NCI-H1417 (cell line): ENCODE measurements at regions not wholly inside any gene's neighbourhood (a gene's known extent, or its start where the extent isn't known, plus 50 kb on each side); places are given as distances from the start of the nearest gene placed in this dataset.
A peak's percentile ranks its signal among the peaks of the same experiment; 100 is the strongest.

Source experiments
- DNase-seq, 3 experiments: peaks; one replicate each; lab custom pipeline; 2025; lab: John Stamatoyannopoulos, UW

GRCh38 chr20:10863337-10864060, 189.7 kb upstream of the JAG1 start:
- no peak for DNase-seq

DNA sequence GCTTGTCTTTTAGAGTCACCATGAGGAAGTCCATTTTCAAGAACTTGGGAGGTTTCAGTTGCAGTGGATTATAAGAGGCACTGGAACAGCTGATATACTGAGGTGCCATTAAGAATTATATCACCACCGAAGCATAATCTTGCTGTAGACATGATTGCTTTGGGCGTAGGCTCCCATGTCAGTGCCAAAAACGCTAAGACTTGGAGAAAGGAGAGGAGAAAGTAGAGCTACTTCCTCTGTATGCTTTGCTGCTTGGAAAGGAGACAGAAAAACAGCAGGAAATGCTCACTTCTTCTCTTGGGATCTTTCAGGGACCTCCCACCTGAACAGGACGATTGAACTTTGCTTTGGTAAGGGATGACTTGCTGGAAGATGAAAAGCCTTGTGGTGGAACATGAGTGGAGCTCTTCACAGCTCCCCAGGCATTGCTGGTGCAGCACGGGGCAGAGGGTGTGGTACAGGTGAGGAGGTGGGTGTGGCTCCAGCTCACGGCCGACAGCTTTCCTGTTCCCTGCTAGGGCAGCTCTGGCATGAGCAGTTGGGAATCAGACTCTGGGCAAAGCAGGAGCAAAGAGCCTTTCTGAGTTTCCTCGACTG, 190.4 kb upstream of the JAG1 start:
- DNase-seq, result peak in 1 of 3 experiments; percentile 74

DNA sequence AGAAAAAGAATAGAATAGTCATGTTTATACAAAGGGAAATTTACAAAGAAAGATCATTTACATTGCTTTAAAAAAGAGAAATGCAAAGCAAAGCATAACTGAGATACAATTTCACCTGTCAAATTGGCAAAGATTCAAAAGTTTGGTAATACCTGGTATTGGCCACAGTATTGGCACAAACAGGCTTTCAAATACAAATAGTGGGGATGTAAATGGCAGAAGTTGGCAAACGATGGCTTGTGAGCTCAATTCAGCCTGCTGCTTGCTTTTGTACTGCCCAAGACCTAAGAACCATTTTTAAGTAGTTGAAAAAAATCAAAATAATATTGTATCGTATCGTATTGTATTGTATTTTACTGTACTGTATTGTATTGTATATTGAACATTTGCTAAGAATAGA, 194.5 kb upstream of the JAG1 start:
- DNase-seq, result peak in 1 of 3 experiments; percentile 15

DNA sequence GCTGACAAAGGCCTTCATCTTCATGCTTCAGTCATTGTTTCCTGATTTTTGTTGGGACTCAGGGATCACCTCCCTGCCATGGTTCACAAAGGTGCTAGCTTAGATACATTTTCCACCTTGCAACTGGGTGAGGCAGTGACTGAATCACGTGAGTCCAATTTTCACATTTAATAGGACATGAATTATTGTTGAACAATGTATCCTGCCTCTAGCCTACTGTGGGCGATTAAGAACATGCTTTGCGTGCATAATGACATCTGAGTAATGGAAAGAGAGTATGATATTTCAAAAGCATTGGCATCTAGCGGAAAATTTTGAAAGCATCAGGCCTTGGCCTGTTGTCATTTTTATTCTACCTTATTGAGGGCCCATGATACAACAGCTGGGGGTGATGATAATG, 199.2 kb upstream of the JAG1 start:
- no peak for DNase-seq

- DNase-seq, result no peak
Observed at GRCh38 chr20:10875653-10876052, 201.9 kb upstream of the JAG1 start.

DNA sequence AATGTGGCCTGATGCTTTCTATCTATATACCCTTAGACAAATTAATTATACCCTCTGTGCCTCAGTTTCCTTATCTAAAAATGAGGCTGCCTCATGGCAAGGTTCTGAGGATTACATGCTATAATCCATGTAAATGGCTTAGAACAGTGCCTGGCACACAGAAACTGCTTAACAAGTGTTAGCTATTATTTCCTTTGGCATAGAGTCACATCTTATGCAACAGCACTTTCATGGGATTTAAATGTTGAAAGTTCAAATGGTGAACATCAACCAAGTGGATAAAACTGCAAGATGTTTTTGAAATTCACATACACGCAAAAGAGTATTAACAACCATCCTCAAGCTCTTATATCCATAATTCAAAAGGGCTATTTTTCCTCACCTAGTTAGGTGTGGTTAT, 202.8 kb upstream of the JAG1 start:
- DNase-seq, result no peak

- no peak for DNase-seq
Observed at GRCh38 chr20:10877342-10877741, 203.5 kb upstream of the JAG1 start.

DNA sequence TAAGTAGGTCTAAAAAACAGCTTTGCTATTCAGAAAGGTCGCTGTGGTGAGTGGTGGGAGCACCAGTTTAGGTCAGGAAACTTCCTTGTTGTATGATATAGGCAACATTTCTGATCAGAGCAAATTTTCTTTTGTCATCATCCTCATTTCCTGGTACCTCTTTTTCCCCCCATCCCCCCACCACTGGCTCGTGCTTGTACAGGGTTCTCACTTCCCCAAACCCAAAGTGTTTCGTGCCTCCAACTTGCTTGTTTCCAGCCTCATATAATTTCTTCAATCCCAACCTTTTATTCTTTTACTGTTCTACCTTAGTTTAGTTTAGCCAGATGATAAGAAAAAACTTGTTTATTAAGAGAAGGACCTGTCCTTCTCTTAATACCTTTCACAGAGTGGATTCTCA, 209.4 kb upstream of the JAG1 start:
- no peak for DNase-seq

DNA sequence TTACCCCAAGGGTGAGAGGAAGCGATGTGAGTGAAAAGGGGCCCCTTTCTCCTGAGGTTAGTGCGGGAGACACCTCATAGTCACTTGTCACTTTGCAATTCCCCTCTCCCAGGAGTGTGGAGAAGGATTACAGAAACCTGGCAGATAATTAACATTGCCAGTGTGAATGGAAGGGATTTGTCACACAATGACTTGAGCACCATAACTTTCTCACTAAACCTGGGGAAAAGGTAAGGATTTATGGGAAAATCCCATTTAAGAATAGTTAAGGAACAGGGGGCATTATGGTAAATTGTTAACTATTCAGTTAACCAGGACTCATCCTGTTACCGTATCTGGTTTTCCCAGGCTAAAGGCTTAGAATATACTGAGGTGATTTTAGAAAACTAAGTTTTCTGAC, 219.5 kb upstream of the JAG1 start:
- DNase-seq, result no peak

- DNase-seq, result no peak
Observed at GRCh38 chr20:10897336-10897735, 223.5 kb upstream of the JAG1 start.

GRCh38 chr20:10898552-10898951, 224.8 kb upstream of the JAG1 start:
- no peak for DNase-seq

- DNase-seq, result no peak
Observed at GRCh38 chr20:10902174-10902573, 228.4 kb upstream of the JAG1 start.

DNA sequence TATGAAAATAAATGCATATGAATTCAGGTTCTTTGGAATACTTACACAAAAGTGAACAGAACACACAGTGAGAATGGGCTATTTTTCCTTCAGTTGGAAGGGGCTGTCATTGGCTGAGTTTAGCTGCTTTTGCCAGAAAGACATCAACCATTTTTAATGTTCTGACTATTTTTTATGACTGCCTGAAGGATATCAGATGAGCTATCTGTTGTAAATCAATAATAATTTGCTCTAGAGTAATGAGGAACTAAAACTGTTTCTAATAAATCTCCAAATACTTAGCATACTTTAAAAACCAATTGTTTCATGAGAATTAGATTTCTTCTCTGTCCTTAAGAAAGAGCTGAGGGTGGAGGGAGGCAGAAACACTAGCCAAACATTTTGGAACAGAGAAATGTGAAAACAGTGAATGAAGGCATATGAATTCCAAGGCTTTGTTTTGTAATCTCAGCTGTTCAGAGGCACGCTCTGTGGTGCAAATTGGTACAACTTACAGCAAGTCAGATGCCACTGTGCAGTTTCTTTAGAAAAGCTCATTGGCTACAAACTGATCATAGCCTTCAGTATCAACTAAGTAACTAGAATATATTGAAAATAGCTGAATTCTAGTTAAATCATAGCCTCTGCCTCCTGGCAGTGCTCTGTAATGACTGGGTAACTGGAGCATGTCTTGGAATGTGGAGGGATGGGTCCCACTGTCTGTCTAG, 228.9 kb upstream of the JAG1 start:
- DNase-seq, result no peak

- no peak for DNase-seq
Observed at GRCh38 chr20:10906834-10907233, 233.0 kb upstream of the JAG1 start.

DNA sequence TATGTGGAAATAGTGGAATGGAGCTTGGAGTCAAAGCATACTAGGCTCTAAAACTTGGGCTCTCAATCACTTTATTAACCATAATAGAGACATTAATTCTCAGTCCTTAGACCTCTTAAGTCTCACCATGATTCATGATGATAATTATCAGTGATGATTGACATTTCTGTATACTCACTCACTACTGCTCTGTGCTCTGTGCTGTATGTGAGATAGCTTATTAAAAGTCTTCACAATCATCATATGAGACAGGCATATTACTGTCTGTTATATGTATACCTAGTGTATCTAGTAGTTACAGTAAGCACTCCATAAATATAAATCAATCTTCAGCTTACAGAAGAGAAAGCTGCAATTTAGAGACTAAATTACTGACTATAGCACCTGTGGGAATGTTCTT, 236.0 kb upstream of the JAG1 start:
- DNase-seq, result peak in 1 of 3 experiments; percentile 45

DNA sequence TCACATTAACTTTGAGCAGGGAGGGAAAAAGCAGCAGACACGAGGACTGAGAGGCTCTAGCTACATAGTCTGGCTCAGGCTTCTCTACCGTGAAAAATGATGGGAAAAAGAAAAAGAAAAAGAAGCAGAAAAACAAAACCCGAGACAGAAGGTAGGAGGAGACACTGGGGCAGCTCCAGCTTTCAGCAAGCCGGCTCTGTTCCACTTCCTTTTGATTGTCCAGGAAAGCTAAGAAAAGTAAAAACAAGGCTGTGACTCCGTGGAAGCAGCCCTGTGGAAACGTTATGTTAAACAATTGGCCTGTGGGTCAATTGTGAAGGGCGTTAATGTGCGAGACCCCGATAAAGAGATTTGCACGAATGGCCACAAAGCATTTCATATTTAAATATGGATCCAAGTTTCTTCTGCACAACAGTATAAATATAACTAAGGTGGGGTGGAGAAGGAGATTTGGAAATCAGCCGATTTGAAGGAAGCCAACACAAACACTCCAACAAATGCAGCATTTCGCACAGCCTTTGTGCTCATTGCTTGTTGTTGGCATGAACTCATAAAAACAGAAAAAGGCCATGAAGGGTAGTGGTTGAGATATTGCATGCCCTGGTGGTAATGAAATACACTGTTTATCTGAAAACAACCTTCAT, 236.9 kb upstream of the JAG1 start:
- DNase-seq, result no peak

GRCh38 chr20:10911298-10911697, 237.5 kb upstream of the JAG1 start:
- DNase-seq, result no peak

DNA sequence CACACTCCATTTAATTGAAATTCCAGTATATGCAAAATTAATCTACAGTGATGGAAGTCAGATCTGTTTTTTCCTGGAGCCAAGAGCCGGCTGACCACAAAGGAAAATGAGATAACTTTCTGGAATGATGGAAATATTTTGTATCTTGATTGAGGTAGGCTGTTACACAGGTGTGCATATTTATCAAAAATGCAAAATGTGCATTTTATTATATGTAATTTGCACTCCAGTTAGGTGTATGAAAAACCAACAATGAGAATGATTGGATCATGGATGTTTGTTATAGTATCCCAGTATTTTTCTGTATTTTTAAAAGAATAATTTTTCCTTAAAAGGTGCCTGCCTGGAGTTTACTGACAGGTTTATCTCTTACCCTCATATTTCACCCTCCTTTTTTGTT, 242.0 kb upstream of the JAG1 start:
- no peak for DNase-seq

- no peak for DNase-seq
Observed at GRCh38 chr20:10916312-10916711, 242.5 kb upstream of the JAG1 start.

DNA sequence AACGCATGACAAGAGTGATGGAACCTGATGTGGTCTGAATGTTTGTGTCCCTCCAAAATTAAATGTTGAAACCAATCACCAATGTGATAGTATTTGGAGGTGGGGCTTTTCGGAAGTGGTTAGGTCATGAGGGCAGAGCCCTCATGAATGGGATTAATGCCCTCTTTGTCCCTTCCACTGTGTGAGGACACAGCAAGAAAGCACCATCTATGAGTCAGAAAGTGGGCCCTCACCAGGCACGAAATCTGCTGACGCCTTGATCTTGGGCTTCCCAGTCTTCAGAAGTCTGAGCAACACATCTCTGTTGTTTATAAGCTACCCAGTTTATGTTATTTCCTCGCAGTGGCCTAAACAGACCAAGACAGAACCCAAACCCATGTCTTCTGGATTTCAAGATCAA, 244.0 kb upstream of the JAG1 start:
- no peak for DNase-seq

GRCh38 chr20:10919396-10920140, 245.8 kb upstream of the JAG1 start:
- DNase-seq, result no peak

DNA sequence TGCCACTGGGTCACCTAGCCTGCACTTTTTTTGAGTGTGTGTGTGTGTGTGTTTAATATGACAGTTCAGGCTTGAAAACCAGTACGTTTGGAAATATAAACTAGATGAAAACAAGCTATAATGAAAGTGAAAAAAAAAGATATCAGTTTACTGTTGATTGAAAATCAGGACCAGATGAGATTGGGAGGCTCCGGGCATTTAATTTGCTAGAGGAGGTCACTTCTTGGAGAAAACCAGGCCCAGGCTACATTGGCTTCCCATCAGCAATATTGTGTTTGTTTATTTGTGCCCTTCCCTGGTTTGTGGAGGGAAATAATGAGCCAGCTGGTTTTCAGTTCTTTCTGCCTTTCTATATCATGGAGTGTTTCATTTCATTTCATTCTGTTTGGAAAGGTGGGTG, 246.6 kb upstream of the JAG1 start:
- DNase-seq, result no peak
